HG03280 (cell line): ENCODE measurements at regions not wholly inside any gene's neighbourhood (a gene's known extent, or its start where the extent isn't known, plus 50 kb on each side); places are given as distances from the start of the nearest gene placed in this dataset.

Experiments
- ATAC-seq: cut with Tn5 transposase; IDR thresholded peaks from one replicate; pipeline ENCODE4 v1.9.1; 2021; ENCODE audit warnings: mild to moderate bottlenecking, moderate library complexity; ENCODE audit not compliant: unreplicated experiment

DNA sequence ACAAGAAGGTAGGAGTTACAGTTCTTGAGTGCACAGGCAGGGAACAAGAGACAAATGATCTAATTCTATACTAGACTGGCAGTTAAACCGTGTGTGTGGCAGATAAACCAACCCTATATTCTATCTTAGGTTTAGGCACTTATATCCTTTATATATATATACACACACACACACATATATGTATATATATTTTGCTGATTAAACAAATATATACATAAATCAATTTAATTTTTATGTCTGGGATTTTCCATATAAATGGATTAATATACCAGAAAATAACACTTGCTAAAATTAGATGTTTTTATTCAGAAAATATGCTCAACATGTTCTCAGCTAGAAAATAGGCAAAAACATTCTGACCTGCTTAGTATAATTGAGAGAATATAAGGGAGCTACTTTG, 887.9 kb upstream of the KLHL29 start:
- ATAC-seq = no peak

DNA sequence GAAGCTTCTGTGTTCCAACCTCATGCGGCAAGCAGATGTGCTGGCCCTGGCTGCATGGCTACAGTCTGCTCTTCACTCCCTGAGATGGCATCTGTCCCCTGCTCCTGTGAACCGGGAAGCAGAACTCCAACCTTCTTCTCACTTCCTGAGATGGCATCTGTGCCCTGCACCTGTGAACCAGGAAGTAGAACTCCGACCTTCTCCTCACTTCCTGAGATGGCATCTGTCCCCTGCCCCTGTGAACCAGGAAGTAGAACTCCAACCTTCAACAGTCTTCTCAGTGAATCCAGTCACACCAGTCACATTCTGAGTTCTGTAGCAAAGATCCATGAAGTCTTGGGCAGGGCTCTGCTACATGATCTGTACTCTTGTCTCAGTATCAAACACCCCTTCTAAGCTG, 887.2 kb upstream of the KLHL29 start:
- ATAC-seq = no peak

DNA sequence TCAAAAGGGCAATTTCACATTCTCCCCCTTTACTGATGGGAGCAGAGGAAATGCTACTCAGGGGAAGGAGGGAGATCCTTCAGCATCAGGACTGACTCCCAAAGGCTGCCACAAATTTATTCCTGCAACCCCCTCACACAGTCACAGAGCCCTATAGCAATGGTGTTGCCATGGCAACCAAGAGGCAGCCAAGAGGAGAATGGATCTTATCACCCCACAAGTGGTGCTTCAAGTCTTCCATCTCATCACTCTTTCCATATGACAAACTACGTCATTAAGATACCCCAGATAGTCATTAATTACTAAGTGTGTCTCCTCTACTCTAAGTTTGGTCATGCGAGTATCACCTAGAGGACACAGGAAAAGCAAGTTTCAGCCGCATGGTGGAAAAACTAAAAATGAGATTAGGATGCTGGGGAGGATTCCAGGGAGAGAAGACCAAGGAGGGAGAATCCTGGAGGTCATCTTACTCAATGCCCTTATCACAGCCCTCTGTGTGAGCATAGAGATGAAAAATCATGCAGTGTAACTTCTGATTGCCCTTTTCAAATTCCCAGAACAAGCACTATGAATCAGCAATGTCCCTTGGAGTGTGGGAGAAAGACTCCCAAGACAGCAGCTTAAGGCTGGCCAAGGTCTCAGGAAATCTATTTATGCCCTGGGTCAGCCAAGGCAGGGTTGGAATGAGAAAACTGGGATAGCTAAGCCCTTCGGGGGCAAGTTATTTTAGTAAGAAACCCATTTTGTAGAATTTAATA, 885.7 kb upstream of the KLHL29 start:
- no peak for ATAC-seq

DNA sequence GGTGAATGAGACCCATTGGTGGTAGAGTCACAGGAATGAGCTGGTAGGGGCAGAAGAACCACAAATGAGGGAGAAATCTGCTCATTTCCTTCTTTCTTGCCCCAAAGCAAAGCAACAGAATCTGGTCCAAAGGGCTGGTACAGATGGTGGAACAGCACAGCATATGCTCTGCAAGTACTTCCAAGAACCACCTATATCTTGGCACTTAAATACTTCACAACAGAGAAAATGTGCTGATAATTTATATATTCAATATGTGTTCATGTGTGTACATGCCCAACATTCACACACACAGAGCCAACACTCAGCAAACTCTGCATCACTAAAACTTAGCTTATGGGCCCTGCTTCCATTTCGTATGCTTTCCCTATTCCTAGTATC, 884.4 kb upstream of the KLHL29 start:
- no peak for ATAC-seq

DNA sequence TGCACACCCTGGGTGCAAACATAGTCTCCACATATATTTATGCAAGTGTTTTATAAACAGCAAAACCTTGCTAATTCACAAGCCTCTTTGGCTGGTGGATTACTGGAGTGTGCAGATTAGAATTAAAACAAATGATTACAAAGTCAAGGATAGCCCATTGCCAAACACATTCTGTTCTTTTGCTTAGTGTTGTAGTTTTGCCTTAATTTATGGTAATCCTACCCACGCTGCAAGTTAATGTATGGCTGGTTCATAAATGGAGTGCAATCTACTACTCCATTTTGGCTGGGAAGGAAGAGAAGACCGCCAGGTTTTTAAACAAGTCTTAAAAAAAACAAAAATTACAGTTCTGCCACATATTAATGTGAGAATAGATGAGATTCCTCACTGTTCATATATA, 883.1 kb upstream of the KLHL29 start:
- no peak for ATAC-seq

DNA sequence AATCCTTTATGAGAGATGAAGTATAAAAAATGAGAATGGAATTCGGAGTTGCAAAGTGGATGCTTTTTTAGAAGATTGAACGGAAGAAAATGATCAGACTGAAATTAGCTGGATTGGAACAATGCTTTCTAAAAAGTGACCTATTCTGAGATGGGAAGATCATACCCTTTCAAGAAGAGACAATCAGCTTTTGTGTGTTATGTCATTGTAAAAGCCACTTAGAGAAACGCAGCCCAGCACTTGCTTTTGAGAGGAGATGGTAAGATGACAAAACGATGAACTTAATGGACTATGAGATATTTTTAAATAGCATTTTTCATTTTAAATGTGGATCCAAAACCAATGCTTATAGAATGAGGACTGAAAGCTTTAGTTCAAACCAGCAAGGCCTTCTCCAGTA, 871.4 kb upstream of the KLHL29 start:
- no peak for ATAC-seq

DNA sequence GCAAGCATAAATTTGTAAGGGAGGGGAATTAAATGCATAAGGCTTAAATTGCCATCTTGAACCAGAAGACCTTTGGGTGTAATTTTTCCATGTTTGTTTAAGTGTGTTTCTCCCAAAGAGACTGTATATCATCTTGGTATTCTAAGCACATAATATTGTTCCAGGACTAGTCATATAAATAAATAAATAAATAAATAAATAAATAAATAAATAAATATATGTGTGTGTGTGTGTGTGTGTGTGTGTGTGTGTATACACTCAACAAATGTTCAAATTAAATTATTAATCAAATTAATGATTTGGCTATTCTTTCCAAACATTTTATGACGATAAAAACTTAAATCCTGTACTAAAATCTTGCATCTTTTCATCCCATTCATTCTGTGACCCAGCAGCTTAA, 867.8 kb upstream of the KLHL29 start:
- no peak for ATAC-seq

DNA sequence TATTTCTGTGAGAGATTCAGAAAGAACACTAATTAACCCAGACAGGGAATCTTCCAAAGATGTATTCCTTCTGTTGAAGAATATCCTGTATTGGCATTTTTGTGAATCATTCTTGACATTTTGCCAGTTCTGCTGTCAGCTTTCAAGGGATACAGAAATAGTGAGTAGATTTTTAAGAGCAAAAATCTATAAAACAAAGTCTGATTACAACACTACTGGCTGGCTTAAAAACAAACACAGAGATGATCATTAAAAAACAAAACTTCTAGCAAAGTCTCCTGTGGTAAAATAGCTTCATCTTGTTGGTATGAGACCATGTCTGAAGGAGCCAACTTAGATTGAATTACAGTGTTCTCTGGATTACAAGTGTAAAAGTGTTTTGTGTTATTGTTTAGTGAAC, 866.3 kb upstream of the KLHL29 start:
- no peak for ATAC-seq

DNA sequence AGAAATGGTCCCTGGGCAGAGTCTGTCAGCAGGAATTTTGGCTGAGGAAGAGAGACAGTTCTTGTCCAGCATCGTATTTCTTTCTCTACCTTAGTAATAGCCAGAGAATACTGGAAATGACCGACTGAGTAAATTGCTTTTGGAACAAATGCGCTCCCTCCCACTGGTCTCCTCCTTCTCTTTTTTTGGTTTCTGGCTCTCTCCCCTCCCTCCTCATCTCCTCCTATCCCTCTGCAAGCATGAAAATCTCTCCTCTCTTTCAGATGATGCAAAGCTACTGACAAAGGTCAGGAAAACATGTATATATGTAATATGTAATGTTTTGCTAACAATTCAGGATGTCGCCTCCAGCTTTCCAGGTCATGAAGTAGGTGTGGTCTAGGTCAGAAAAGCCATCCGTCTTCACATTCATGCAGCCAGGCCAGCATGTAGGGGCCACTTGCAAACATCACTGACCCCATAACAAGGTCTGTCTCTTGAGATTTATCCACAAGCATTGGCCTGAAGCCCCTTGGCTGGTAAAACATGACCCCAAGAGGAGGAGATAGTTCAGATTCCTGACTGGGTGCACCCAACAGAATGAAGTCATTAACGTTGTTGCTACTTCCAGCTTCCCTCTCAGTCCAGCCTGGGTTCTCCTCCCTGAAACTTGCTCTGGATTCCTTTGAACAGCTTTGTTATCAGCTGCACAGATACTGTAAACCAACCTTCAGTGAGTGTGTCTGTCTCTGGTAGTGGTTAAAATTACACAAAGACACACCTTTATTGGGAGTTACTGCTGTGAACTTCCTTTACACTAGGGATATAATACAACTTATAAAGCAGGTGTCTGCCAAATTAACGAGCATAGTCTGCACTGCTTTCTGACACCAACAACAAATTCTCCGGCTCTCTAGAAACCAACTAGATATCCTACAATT, 864.4 kb upstream of the KLHL29 start:
- no peak for ATAC-seq

DNA sequence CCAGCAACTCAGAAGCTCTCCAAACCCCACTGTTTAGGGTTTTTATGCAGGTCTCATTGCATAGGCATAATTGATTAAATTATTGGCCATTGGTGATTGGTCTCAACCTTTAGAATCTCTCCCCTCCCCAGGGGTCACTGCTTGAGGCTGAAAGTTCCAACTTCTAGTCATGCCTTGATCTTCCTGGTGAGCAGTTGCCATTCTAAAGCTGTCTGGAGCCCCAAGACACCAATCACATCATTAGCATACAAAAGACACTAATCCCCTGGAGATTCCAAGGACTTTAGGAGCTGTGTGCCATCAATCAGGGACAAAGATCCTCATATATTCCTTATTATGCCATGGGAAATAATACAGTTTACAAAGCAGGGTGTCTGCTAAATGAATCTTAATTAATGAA, 863.4 kb upstream of the KLHL29 start:
- ATAC-seq = no peak

DNA sequence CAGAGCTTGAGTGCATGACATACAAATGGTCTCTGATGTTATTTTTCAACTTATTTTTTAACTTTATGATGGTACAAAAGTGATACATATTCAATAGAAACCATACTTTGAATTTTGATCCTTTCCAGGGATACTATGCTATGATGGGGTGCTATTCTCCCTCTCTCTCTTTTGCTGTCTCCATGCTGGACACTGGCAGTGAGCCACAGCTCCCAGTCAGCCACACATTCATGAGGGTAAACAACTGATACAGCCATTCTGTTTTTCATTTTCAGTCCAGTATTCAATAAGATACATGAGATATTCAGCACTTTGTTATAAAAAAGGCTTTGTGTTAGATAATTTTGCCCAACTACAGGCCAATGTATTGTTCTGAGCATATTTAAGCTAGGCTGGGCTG, 859.3 kb upstream of the KLHL29 start:
- no peak for ATAC-seq

DNA sequence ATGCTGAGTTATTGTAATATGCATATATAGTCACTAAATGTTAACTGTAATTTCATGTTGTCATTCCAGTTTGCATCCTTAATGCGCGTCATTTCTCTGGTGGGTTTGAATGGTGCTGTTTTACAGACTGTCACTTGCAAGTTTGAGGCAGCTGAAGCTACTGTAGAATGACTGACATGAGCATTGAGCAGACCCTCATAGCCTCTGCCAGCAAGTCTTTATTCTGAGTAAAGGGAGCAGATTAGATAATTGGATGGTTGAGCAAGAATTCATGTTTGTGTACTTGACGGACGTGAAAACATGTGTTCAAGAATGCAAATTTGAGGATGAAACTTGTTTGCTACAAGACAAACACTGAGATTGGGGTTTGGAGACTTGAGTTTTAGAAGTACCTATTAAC, 854.8 kb upstream of the KLHL29 start:
- no peak for ATAC-seq

DNA sequence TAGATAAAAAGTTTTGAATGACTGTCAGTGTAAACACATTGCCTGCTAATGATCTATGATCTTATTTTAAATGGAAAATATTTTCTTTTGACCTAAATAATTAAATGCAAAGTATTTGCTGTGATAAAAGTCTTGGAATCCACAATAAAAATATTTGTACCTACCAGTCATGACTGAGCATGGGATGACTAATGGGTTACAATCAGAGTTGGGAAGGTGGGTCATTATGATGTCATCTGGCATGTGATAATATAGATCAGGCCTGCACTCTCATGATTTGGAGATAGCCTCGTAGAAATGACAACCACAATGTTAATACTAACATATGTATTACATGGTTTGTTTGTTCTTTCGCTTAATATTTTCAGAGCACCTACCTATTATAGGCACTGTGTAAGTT, 848.8 kb upstream of the KLHL29 start:
- no peak for ATAC-seq

DNA sequence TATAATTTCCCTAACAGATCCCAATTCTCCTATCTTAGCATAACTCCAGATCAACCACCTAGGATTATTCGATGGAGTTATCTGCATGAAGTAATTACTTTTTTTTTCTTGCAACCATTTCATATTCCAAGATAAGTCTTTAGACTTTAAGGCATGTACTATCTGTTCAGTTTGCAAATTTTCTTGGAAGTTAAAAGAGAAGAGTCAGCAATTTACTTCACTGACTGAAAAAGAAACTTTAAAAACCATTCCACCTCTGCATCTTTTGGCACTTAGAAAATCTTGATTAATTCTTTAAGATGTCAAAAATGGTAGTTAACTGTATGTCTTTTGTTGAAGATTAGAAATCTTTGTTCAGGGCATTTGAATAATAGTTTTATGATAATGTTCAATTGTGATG, 830.5 kb upstream of the KLHL29 start:
- no peak for ATAC-seq

DNA sequence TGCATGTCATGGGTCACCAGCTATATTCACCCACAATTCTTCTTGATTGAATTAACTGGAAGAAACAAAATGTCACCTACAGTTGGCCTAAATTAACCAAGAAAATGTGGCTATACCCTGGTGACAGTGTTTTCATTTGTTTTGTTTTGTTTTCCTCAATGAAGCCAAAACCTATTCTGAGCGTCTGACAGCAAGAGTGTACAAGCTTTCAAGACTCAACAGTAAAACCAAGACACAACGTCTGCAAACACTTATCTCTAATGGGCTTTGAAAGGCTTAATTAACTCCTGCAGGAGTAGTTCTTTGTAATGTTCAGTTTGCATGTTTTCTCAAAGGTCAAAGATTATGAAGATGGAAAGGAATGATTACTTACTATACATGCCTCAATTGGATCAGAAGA, 827.6 kb upstream of the KLHL29 start:
- no peak for ATAC-seq

DNA sequence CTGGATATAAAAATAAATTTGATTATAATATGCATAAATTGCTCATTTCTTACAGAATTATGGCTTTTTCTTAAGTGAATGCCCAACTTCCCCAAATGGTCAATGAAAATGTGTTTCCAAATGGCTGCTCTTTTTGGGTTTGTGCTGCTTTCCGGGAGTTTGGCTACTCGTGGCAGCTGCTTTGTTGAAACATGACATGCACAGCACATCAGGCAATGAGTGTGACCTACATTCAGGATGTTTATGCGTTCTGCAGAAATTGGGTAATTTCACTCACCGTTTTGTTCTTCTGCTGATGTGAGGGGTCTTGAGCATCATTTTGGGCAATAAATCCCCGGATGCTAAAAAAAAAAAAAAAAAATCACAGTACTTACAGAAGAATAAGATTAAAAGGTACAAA, 825.0 kb upstream of the KLHL29 start:
- ATAC-seq = no peak

DNA sequence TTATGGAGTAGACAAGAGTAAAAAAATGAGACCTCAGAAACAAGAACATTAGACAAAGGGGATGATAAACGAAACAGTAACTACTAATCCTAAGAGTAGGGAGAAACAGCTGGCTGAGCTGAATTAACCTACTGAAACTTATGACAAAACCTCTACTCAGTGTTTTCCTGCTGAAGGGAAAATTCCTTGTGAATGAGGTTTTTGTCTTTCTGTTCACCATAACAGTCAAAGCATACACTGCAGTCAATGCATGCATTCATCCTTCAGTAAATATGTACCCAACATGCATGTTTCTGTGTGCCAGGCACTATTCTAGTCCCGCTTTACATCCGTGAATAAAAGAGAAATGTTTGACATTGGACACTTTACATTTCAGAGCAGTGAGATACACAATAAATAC, 805.6 kb upstream of the KLHL29 start:
- no peak for ATAC-seq

DNA sequence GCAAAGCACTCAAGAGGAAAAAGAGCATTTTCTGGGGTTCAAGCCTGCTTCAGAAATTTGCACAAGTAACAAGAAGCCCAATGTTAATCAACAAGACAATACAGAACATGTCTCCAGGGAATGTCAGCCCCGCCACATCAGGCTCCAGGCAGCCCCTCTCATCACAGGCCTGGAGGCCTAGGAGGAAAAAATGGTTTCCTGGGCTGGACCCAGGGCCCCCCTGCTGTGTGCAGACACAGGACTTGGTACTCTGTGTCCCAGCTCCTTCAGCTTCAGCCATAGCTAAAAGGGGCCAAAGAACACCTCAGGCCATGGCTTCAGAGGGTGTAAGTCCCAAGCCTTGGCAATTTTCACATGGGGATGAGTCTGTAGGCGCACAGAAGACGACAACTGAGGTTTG, 802.9 kb upstream of the KLHL29 start:
- ATAC-seq = no peak

DNA sequence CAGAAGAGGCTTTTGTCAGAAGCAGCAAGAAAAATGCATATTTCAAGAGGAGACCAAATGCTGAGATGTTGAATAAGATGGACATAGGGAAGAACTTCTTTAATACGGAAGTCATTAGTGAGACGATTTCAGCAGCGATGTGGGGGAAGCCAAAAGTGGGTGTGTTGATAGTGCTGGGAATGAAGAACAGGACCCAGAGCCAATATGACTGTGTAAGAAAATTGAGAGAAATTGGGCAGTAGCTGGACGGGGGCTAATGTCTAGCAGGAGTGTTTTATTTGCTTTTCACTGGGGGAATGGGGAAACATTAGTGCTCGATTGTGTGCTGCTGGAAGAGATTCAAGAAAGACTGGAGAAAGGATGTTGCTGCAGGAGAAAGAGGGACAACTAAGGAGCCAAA, 788.7 kb upstream of the KLHL29 start:
- ATAC-seq = no peak

DNA sequence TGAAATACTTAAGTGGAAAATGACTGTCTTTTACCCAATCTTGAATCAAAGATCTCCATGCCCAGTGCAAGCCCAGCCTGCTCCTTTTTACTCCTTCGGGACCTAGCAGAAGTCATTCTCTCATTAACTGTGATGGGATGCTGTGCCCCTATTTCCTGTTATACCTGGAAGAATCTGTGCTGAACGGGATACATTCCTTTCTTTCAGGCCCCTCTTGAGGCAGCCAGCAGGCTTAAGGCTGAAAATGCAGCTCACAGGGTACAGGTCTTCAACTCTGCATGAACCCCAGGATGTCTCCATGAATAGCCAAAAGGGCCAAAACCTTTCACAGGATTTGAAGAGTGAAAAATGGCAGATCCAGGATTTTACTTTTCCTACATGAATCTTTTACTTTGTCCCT, 784.8 kb upstream of the KLHL29 start:
- no peak for ATAC-seq

DNA sequence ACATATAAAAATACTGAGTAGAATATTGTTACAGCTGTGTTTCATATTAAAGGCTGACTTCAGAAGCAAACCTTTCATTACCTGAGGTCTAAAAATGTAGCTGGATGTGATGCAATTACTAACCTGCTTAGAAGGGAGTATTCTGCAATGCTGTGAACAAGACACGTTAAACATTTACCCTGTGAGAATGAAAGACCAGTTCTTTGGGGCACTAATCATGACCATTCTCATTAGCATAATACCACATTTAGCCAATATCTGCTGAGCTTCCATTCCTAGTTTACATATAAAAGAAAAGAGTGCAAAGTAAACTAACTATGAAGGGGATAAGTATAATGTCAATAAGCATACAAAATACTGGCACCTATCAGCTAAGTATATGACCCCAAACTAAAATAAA, 784.0 kb upstream of the KLHL29 start:
- ATAC-seq = no peak

DNA sequence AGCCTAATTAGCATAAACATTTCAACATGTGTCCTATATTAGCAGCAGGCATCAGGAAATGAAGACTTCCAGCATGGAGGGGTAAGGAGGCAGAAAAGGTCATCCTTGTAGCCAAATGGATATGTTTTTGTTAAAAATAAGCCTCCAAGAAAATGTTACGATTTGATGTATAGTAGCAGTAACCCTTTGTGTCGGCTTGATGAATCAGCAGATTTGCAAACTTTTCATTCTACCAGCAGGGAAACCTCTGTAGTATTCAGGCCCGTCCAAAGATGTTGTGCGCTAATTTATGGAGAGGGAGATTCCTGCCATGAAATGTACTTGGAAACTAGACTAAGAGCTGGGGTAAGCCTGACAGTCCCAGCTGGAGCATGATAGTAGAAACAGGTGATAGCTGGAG, 780.8 kb upstream of the KLHL29 start:
- no peak for ATAC-seq
